CD4-positive, alpha-beta memory T cell (primary cell): ENCODE measurements at regions not wholly inside any gene's neighbourhood (a gene's known extent, or its start where the extent isn't known, plus 50 kb on each side); places are given as distances from the start of the nearest gene placed in this dataset.

Experiments used
- CTCF ChIA-PET: fragments of 350-600 bp; sonication (Branson Sonifier 250); formaldehyde crosslinking; loops from one replicate; lab custom pipeline; 2021; ENCODE audit warnings: inconsistent platforms; ENCODE audit not compliant: partially characterized antibody; lab: Charles Lee
- POLR2A ChIA-PET: fragments of 350-600 bp; sonication (Branson Sonifier 250); formaldehyde crosslinking; loops from one replicate; lab custom pipeline; 2021; ENCODE audit not compliant: partially characterized antibody; lab: Charles Lee
- DNase-seq, 5 donors: peaks; one replicate each; pipeline versions ENCODE4 v3.0.0 to v3.0.0-alpha.2; 2020 to 2022; ENCODE audit warnings: mixed read lengths in 1 of 5
- H3K27ac ChIP-seq: one replicate; pipeline ENCODE4 v1.7.0; 2013; ENCODE audit warnings: low read depth, low read length
- H3K27me3 ChIP-seq: 2 replicates; pipeline ENCODE4 v1.7.0; 2013; ENCODE audit warnings: mild to moderate bottlenecking, low read length, moderate library complexity; ENCODE audit not compliant: insufficient read depth
- H3K36me3 ChIP-seq: 2 replicates; pipeline ENCODE4 v1.7.0; 2013; ENCODE audit warnings: mild to moderate bottlenecking, low read length, moderate library complexity; ENCODE audit not compliant: insufficient read depth
- H3K4me1 ChIP-seq: 2 replicates; pipeline ENCODE4 v1.7.0; 2013; ENCODE audit warnings: mild to moderate bottlenecking, low read length, moderate library complexity; ENCODE audit not compliant: insufficient read depth
- H3K4me3 ChIP-seq, 2 donors: one replicate each; pipeline ENCODE4 v1.7.0; 2013; ENCODE audit warnings: low read length in 2 of 2, mild to moderate bottlenecking in 1 of 2
- H3K9me3 ChIP-seq, 2 donors: one replicate each; pipeline ENCODE4 v1.7.0; 2013; ENCODE audit warnings: low read length in 2 of 2, control low read depth in 1 of 2; ENCODE audit not compliant: control insufficient read depth in 1 of 2
- H3K27ac Mint-ChIP-seq, 7 donors: one replicate each; pipeline ENCODE4 v1.8.0; 2020 to 2021; ENCODE audit warnings: mixed read lengths in 7 of 7, mild to moderate bottlenecking in 6 of 7, inconsistent platforms in 3 of 7, moderate library complexity in 3 of 7
- H3K27me3 Mint-ChIP-seq, 2 donors: one replicate each; pipeline ENCODE4 v1.8.0; 2020 to 2021; ENCODE audit warnings: mixed read lengths in 2 of 2
- H3K36me3 Mint-ChIP-seq, 2 donors: one replicate each; pipeline ENCODE4 v1.8.0; 2020 to 2021; ENCODE audit warnings: mixed read lengths in 2 of 2, inconsistent platforms in 1 of 2, mild to moderate bottlenecking in 1 of 2
- H3K4me1 Mint-ChIP-seq, 4 donors: one replicate each; pipeline ENCODE4 v1.8.0; 2020 to 2021; ENCODE audit warnings: mixed read lengths in 4 of 4, mild to moderate bottlenecking in 1 of 4
- H3K4me3 Mint-ChIP-seq, 8 donors: one replicate each; pipeline ENCODE4 v1.8.0; 2020 to 2021; ENCODE audit warnings: mixed read lengths in 8 of 8, mild to moderate bottlenecking in 7 of 8, moderate library complexity in 6 of 8, inconsistent platforms in 3 of 8
- H3K9me3 Mint-ChIP-seq, 8 donors: one replicate each; pipeline ENCODE4 v1.8.0; 2020 to 2021; ENCODE audit warnings: mixed read lengths in 8 of 8, mild to moderate bottlenecking in 5 of 8, inconsistent platforms in 3 of 8, moderate library complexity in 1 of 8
- intact Hi-C: fragments of 100-400 bp; cut with micrococcal nuclease; formaldehyde crosslinking; loops from one replicate; pipeline ENCODE4 v1.15.1; 2023

GRCh38 chr5:61686491-61687257 lies 354.6 kb downstream of the ZSWIM6 start:
- Histone ChIP-seq H3K4me1 (no peaks in the 10 kb centered on the region), H3K27ac (no peak overlapping the region), H3K9me3 (no peaks in the 10 kb centered on the region), H3K36me3 (no peaks in the 10 kb centered on the region), H3K27me3 (no peaks in the 10 kb centered on the region), H3K4me3 (no peak overlapping the region)
- peaks cover 9 to 18% of the 10 kb centered on the region in 2 donors for H3K27me3 Mint-ChIP-seq
- POLR2A ChIA-PET, result no interaction called here
- H3K4me1 Mint-ChIP-seq, result no peaks in the 10 kb centered on the region
- no peaks in the 10 kb centered on the region for H3K36me3 Mint-ChIP-seq
- H3K4me3 Mint-ChIP-seq, result no peak overlapping the region
- CTCF ChIA-PET, result interaction anchor here (0.7 to 0.9 kb wide), 2 partner anchors 28 to 458 kb away, joined by 3 to 4 read pairs; no protein-coding TSS in a partner anchor
- peaks cover 0 to 5% (median under 1%) of the 10 kb centered on the region in 8 donors for H3K9me3 Mint-ChIP-seq
- intact Hi-C loops, result no loop called here
- no peak overlapping the region for H3K27ac Mint-ChIP-seq
- DNase-seq, result no peak

DNA sequence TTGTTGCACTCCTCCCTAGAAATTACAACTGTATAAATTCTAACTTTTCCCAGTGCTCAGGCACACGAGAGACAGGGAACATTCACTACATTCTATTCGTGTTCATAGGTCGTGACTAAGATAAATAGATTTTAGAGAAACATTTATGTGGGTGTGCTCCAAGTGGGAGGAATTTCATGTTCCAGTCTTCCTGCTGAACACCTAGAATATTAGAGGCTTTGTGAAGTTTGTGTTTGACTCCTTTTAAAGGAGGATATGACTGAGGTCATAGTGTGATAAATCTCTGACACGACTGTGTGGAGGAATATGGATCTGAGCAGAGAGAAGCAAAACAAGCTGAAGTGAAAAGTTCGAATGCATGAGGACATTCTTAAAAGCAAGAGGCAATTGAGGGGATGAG lies 355.3 kb downstream of the ZSWIM6 start:
- Mint-ChIP-seq H3K27me3 (peaks cover 9 to 18% of the 10 kb centered on the region in 2 donors), H3K36me3 (no peaks in the 10 kb centered on the region), H3K27ac (no peak overlapping the region), H3K4me1 (no peaks in the 10 kb centered on the region), H3K4me3 (no peak overlapping the region), H3K9me3 (peaks cover 0 to 8% (median under 1%) of the 10 kb centered on the region in 8 donors)
- no peaks in the 10 kb centered on the region for H3K36me3 ChIP-seq
- H3K27me3 ChIP-seq, result no peaks in the 10 kb centered on the region
- POLR2A ChIA-PET, result no interaction called here
- H3K4me1 ChIP-seq, result no peaks in the 10 kb centered on the region
- DNase-seq, result no peak
- no peak overlapping the region for H3K27ac ChIP-seq
- H3K9me3 ChIP-seq, result no peaks in the 10 kb centered on the region
- CTCF ChIA-PET, result no interaction called here
- H3K4me3 ChIP-seq, result no peak overlapping the region
- intact Hi-C loops, result no loop called here

DNA sequence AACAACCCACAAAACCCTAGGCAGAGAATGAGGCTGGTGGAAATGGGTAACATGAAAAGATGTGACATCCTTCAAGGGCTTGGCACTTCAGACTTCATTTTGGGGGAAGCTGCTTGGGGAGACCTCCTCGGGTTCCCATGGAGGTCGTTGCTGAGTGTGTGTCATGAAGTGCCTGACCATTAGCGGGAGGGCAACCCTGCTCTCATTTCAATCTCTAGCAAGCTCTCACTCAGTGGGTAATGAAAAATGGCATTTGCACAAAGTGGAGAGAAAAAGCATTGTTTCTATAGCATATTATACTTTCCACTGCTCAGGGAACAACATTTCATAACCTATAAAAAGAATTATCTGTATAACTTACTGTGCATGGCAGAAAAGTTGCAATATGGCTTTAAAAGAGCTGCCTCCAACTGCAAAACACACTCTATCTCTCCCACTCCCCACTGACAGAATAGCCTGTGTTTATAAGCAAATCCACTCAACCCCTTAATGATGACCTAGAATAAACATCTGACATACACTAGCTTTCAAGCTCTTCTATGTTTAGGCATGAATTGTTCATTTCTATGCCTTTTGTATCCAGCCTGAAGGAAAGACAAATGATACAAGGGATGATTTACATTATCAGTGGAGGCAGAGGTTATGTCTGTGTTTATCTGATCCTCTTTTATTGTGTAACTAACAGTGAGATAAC lies 357.2 kb downstream of the ZSWIM6 start:
- H3K27ac Mint-ChIP-seq, result no peak overlapping the region
- no peaks in the 10 kb centered on the region for H3K4me1 ChIP-seq
- ChIA-PET CTCF (no interaction called here), POLR2A (no interaction called here)
- H3K27ac ChIP-seq, result no peak overlapping the region
- no peaks in the 10 kb centered on the region for H3K36me3 ChIP-seq
- DNase-seq, result no peak
- no peaks in the 10 kb centered on the region for H3K4me1 Mint-ChIP-seq
- H3K4me3 ChIP-seq, result no peak overlapping the region
- no peaks in the 10 kb centered on the region for H3K27me3 ChIP-seq
- H3K27me3 Mint-ChIP-seq, result peaks cover 9 to 16% of the 10 kb centered on the region in 2 donors
- no peaks in the 10 kb centered on the region for H3K9me3 ChIP-seq
- intact Hi-C loops, result no loop called here
- H3K9me3 Mint-ChIP-seq, result peaks cover 0 to 18% (median 6%) of the 10 kb centered on the region in 8 donors
- no peak overlapping the region for H3K4me3 Mint-ChIP-seq
- H3K36me3 Mint-ChIP-seq, result no peaks in the 10 kb centered on the region

GRCh38 chr5:61697809-61698558 lies 365.9 kb downstream of the ZSWIM6 start:
- POLR2A ChIA-PET, result no interaction called here
- Mint-ChIP-seq H3K4me3 (no peak overlapping the region), H3K4me1 (no peaks in the 10 kb centered on the region), H3K27ac (no peak overlapping the region), H3K36me3 (no peaks in the 10 kb centered on the region), H3K9me3 (peaks cover 0 to 14% (median 4%) of the 10 kb centered on the region in 8 donors), H3K27me3 (peaks cover 1 to 9% of the 10 kb centered on the region in 2 donors)
- Histone ChIP-seq H3K27ac (no peak overlapping the region), H3K27me3 (no peaks in the 10 kb centered on the region), H3K4me1 (no peaks in the 10 kb centered on the region), H3K36me3 (no peaks in the 10 kb centered on the region), H3K9me3 (no peaks in the 10 kb centered on the region), H3K4me3 (no peak overlapping the region)
- DNase-seq, result no peak
- CTCF ChIA-PET, result no interaction called here
- intact Hi-C loops, result no loop called here

DNA sequence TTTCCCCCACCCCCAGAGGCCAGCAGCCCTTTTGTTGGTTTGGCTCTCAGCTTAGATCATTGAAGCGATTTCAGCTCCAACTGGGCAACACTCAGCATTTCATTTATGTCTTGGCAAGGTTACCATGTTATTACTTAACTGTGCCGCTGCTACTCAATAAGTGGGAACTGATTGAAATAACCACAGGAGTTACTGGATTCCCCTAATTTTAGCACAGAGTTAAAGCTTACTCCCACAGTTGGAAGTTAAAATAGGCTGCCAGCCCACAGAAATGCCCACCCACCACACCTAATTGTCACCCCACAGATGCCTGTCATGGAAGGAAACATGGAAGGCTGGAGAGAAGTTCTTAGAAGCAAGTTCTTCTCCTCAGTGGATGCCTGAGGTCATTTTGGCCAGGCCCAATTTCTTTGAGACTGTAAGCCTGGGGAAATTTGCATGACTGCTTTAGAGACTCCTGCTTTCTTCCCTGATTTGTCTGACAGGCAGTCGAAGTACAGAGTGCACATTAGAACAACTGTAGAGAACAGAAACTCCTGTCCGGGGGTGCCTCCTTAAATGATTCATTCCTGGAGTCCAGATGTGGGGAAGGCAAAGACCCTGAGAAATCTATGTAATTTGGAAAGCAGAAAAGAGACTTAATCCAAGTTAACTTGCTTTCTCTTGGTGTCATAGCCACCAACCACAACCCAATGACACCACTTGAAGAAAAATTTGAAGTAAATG lies 370.0 kb downstream of the ZSWIM6 start:
- CTCF ChIA-PET, result interaction anchor here (0.5 kb wide), 1 partner anchor 44 kb away, joined by 3 read pairs; no protein-coding TSS in a partner anchor

DNA sequence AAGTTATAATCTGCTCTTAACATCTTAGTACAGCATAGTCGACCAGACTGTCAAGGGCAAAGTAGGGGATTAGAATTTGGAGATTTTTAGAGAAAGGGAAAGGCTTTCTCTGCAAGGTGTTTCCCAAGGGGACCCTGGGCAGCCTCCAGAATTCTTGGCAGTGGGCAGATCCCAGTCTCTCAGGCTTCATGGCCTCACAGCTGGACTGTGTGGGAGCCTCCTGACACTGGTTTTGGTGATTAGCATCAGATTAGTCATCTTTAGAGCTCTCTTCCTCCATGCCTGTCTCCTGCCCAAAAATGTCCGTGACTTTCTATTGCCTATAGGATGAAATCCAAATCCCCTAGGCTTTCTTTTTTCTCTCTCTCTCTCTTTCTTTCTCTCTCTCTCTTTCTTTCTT lies 370.7 kb downstream of the ZSWIM6 start:
- Mint-ChIP-seq H3K27ac (no peak overlapping the region), H3K4me1 (no peaks in the 10 kb centered on the region), H3K36me3 (no peaks in the 10 kb centered on the region), H3K4me3 (no peak overlapping the region), H3K27me3 (peaks cover 6 to 12% of the 10 kb centered on the region in 2 donors), H3K9me3 (peaks cover 0 to 2% (median 0%) of the 10 kb centered on the region in 8 donors)
- DNase-seq, result no peak
- POLR2A ChIA-PET, result no interaction called here
- no peaks in the 10 kb centered on the region for H3K9me3 ChIP-seq
- H3K27ac ChIP-seq, result no peak overlapping the region
- H3K4me1 ChIP-seq, result no peaks in the 10 kb centered on the region
- no peak overlapping the region for H3K4me3 ChIP-seq
- intact Hi-C loops, result no loop called here
- CTCF ChIA-PET, result no interaction called here
- H3K27me3 ChIP-seq, result no peaks in the 10 kb centered on the region
- H3K36me3 ChIP-seq, result no peaks in the 10 kb centered on the region

More for the DNA sequence above, 370.0 kb downstream of the ZSWIM6 start:
- Histone ChIP-seq H3K27me3 (no peaks in the 10 kb centered on the region), H3K36me3 (no peaks in the 10 kb centered on the region), H3K9me3 (no peaks in the 10 kb centered on the region), H3K27ac (no peak overlapping the region), H3K4me3 (no peak overlapping the region), H3K4me1 (no peaks in the 10 kb centered on the region)
- intact Hi-C loops, result no loop called here
- POLR2A ChIA-PET, result no interaction called here
- no peak for DNase-seq
- no peak overlapping the region for H3K27ac Mint-ChIP-seq
- H3K9me3 Mint-ChIP-seq, result peaks cover 0 to 2% (median 0%) of the 10 kb centered on the region in 8 donors
- peaks cover 7 to 12% of the 10 kb centered on the region in 2 donors for H3K27me3 Mint-ChIP-seq
- no peaks in the 10 kb centered on the region for H3K36me3 Mint-ChIP-seq
- no peaks in the 10 kb centered on the region for H3K4me1 Mint-ChIP-seq
- no peak overlapping the region for H3K4me3 Mint-ChIP-seq
